Right lobe of liver (tissue), 4 donors: ENCODE measurements at regions not wholly inside any gene's neighbourhood (a gene's known extent, or its start where the extent isn't known, plus 50 kb on each side); places are given as distances from the start of the nearest gene placed in this dataset.

ENCODE experiments used
- POLR2A ChIP-seq: fragments of 450-650 bp; IDR thresholded peaks from one replicate; pipeline ENCODE4 v1.6.1; 2017; ENCODE audit warnings: antibody characterized with exemption, mild to moderate bottlenecking
- TF ChIP-seq, protein P1 (sequence below), 4 donors: fragments of 200-600 bp in 3 of 4; fragments of 450-650 bp in 1 of 4; IDR thresholded peaks; one replicate each; pipeline versions ENCODE4 v1.5.1 to v1.8.0; 2016 to 2022; ENCODE audit warnings: antibody characterized with exemption in 4 of 4, mild to moderate bottlenecking in 2 of 4
- donor health status: DM: no; HTN: no; CAD: no.
- donor health status: DM: no; HTN: no; CAD: no.
- donor health status: DM: no; HTN: yes; CAD: no.

- TF ChIP-seq, protein P1, sequence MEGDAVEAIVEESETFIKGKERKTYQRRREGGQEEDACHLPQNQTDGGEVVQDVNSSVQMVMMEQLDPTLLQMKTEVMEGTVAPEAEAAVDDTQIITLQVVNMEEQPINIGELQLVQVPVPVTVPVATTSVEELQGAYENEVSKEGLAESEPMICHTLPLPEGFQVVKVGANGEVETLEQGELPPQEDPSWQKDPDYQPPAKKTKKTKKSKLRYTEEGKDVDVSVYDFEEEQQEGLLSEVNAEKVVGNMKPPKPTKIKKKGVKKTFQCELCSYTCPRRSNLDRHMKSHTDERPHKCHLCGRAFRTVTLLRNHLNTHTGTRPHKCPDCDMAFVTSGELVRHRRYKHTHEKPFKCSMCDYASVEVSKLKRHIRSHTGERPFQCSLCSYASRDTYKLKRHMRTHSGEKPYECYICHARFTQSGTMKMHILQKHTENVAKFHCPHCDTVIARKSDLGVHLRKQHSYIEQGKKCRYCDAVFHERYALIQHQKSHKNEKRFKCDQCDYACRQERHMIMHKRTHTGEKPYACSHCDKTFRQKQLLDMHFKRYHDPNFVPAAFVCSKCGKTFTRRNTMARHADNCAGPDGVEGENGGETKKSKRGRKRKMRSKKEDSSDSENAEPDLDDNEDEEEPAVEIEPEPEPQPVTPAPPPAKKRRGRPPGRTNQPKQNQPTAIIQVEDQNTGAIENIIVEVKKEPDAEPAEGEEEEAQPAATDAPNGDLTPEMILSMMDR (IDR thresholded peaks at IDR 0.05) = no peak
- TF ChIP-seq POLR2A = no peak
These were observed 815.5 kb downstream of the EPHA4 start for GRCh38 chr2:220756653-220757052.
